ENCODE measurements at regions not wholly inside any gene's neighbourhood (a gene's known extent, or its start where the extent isn't known, plus 50 kb on each side); places are given as distances from the start of the nearest gene placed in this dataset.

DNA sequence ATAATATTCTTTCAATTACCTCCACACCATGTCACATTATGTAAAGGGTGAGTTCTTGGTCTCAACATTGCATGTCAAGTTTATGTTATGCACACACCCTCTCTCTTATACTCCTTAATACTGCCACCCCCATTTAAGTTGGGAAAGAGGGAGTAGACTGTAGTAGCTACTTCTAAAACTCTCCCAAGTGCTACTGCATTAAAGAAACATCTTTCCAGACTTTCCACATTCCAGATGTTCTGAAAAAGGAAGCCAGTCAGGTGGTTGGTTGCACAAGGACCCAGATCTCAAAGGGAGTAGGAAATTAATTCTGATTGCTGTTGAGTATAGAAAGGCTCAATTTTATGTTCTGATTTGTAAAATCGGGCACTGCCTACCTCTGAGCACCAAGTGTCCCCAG, 419.5 kb downstream of the CD83 start (continued):
- TF ChIP-seq STAT6 (CRISPR knock-in tag; conservative IDR thresholded peaks at IDR 0.05; ENCODE audit: low read depth) = no peak
- TF ChIP-seq ESRRA (CRISPR knock-in tag; IDR thresholded peaks at IDR 0.05; ENCODE audit: borderline replicate concordance) = no peak
- TF ChIP-seq IRF2 (CRISPR knock-in tag; IDR thresholded peaks at IDR 0.05; ENCODE audit: borderline replicate concordance, low read depth) = no peak
- TF ChIP-seq NR3C1 (CRISPR knock-in tag; conservative IDR thresholded peaks at IDR 0.05; ENCODE audit: low read depth) = no peak
- TF ChIP-seq, protein P1, sequence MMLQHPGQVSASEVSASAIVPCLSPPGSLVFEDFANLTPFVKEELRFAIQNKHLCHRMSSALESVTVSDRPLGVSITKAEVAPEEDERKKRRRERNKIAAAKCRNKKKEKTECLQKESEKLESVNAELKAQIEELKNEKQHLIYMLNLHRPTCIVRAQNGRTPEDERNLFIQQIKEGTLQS (CRISPR knock-in tag; conservative IDR thresholded peaks at IDR 0.05) = no peak
- TF ChIP-seq PRRX2 (CRISPR knock-in tag; IDR thresholded peaks at IDR 0.05) = no peak

DNA sequence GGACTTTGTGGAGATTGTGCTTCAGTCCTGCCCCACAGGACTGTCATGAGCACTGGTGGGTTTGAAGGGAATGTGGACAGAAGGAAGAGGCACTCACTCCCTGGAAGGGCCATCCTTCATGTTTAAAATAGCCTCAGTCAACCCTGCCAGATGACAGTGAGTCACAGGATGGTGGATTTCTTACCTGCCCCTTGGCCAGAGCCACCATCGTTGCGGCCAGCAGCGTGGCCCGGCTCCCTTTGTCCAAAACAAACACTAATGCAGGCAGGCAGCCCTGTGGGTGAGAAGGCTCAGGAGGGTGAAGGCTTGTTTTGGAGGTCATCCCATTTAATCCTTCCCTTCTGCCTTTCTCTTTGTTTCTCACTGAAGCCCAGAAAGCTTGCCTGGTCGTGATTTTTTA, 422.7 kb downstream of the CD83 start:
- Mint-ChIP-seq H3K27me3 (ENCODE audit: low read depth) (no peaks in the 10 kb centered on the region), H3K9me3 (peaks cover 27% of the 10 kb centered on the region), H3K4me3 (no peak overlapping the region), H3K27ac (no peak overlapping the region), H3K36me3 (no peaks in the 10 kb centered on the region), H3K4me1 (peaks cover 40% of the 10 kb centered on the region)
- TF ChIP-seq ATF2 (CRISPR knock-in tag; IDR thresholded peaks at IDR 0.05; ENCODE audit: borderline replicate concordance, low read depth) = no peak
- TF ChIP-seq SMAD4 (CRISPR knock-in tag; IDR thresholded peaks at IDR 0.05) = no peak
- no peak for TF ChIP-seq KAT7 (CRISPR knock-in tag; IDR thresholded peaks at IDR 0.05; ENCODE audit: borderline replicate concordance)
- no peak for TF ChIP-seq NFE2L1 (CRISPR knock-in tag; IDR thresholded peaks at IDR 0.05)
- TF ChIP-seq FOXK1 (CRISPR knock-in tag; IDR thresholded peaks at IDR 0.05) = no peak
- no peak for TF ChIP-seq ZNF416 (CRISPR knock-in tag; IDR thresholded peaks at IDR 0.05)
- no peak for TF ChIP-seq SOX15 (CRISPR knock-in tag; IDR thresholded peaks at IDR 0.05)
- TF ChIP-seq TEAD4 (CRISPR knock-in tag; IDR thresholded peaks at IDR 0.05) = no peak
- TF ChIP-seq, protein P2, sequence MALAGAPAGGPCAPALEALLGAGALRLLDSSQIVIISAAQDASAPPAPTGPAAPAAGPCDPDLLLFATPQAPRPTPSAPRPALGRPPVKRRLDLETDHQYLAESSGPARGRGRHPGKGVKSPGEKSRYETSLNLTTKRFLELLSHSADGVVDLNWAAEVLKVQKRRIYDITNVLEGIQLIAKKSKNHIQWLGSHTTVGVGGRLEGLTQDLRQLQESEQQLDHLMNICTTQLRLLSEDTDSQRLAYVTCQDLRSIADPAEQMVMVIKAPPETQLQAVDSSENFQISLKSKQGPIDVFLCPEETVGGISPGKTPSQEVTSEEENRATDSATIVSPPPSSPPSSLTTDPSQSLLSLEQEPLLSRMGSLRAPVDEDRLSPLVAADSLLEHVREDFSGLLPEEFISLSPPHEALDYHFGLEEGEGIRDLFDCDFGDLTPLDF (CRISPR knock-in tag; IDR thresholded peaks at IDR 0.05) = no peak
- DNase-seq (ENCODE audit: low spot score) (no peak), ATAC-seq (peak; percentile 14; the same call in 1 of the 2 replicates)
- ChIA-PET CTCF (no interaction called here), POLR2A (interaction anchor here (1.0 kb wide), 1 partner anchor 10 kb away, joined by 3 read pairs; no protein-coding TSS in a partner anchor)

DNA sequence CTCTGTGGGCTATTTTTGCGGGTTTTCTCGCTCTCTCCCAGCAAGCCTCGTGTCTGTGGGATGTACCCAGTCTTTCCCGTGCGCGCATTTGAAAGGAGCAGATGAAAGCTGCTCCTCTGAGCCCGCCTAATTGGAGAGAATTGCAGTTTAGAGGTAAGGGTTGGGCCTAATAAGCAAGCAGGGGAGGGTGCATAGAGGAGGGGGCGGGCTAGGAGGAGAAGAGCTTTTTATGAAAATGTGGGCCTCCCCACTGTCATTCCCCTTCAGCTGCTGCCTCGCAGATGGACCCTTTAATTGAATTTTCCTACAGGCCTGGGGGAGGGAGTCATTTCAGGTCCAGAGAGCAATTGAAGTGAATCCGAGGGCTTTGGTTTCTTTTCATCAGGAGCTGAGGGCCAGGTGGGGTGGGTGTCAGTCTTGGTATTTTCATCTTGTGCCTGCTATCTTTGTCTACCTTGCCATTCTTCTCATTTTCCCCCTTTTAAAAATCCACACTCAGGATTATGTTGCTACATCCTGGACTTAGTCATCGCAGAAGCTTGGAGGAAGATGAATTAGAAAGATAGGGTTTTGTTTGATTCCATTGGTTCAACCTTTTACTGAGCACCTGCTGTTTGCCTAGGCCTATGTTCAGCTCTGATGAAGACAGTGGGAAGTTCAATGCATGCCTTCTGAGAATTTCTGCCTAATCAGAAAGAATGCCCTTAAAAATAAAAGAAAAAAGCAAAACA, 423.4 kb downstream of the CD83 start:
- ChIA-PET POLR2A (interaction anchor here (1.0 kb wide), 1 partner anchor 9 kb away, joined by 3 read pairs; no protein-coding TSS in a partner anchor), CTCF (interaction anchor here (0.6 kb wide), 1 partner anchor 18 kb away, joined by 3 read pairs; no protein-coding TSS in a partner anchor)
- peaks cover 23% of the 10 kb centered on the region for H3K9me3 Mint-ChIP-seq
- H3K36me3 Mint-ChIP-seq = no peaks in the 10 kb centered on the region
- TF ChIP-seq GRHL2 (CRISPR knock-in tag; IDR thresholded peaks at IDR 0.05; ENCODE audit: insufficient replicate concordance, severe bottlenecking) (no peak), SP1 (CRISPR knock-in tag; conservative IDR thresholded peaks at IDR 0.05) (0 out of 2 replicates have a peak, but pooled peaks have one; percentile 15), MAX (CRISPR knock-in tag; IDR thresholded peaks at IDR 0.05) (0 out of 2 replicates have a peak, but pooled peaks have one; percentile 14)
- DNase-seq (ENCODE audit: low spot score) (no peak), ATAC-seq (peak; percentile 84)
- H3K27ac Mint-ChIP-seq = no peak overlapping the region
- H3K4me1 Mint-ChIP-seq = peaks cover 40% of the 10 kb centered on the region
- H3K27me3 Mint-ChIP-seq (ENCODE audit: low read depth) = no peaks in the 10 kb centered on the region
- no peak overlapping the region for H3K4me3 Mint-ChIP-seq
